ENCODE measurements at regions not wholly inside any gene's neighbourhood (a gene's known extent, or its start where the extent isn't known, plus 50 kb on each side); places are given as distances from the start of the nearest gene placed in this dataset.

GRCh38 chr16:59090541-59090940 is 356.4 kb upstream of the GOT2 start:
- TF ChIP-seq POLR2A (IDR thresholded peaks at IDR 0.05): no peak
- TF ChIP-seq CTCF (IDR thresholded peaks at IDR 0.05 in 8 of 11, conservative IDR thresholded peaks at IDR 0.05 in 3 of 11): no peak
